Heart left ventricle (tissue), 13 donors: ENCODE measurements at regions not wholly inside any gene's neighbourhood (a gene's known extent, or its start where the extent isn't known, plus 50 kb on each side); places are given as distances from the start of the nearest gene placed in this dataset.

Experiments used
- POLR2A ChIP-seq, 2 donors: fragments of 450-650 bp; IDR thresholded peaks; one replicate each; pipeline ENCODE4 v1.6.1; 2017; ENCODE audit warnings: antibody characterized with exemption in 2 of 2, mild to moderate bottlenecking in 2 of 2, moderate library complexity in 2 of 2
- TF ChIP-seq, protein P1 (sequence below), 12 donors: fragments of 200-600 bp; sonication (generic) in 4 of 12; IDR thresholded peaks; one replicate each; pipeline versions ENCODE4 v1.5.0 to v1.8.0; 2018 to 2022; ENCODE audit warnings: antibody characterized with exemption in 12 of 12, mild to moderate bottlenecking in 5 of 12
- donor health status: ischemic (EF 13 %, LVEDD 7.1; RV severe dilation, severe dysfunction).
- donor health status: DM: no; HTN: yes; CAD: no.
- donor health status: DM: no; HTN: no; CAD: no.
- donor health status: ischemic (EF 25% LVEDD 6.9; RV normal size, moderate dysfunction).
- donor health status: ischemic (EF 25% LVEDD 5.7; RV mildly dilated, moderate dysfunction).
- donor health status: ischemic (EF 35%, LVEDD 5.7; RV mildly dilated, moderate dysfunction).
- donor health status: nonischemic (EF 11% LVEDD 7.7; RV severe dilation, severe dysfunction).
- donor health status: DM: yes; HTN: yes; CAD: no.
- donor health status: PGD.
- donor health status: ischemic (EF 29% LVEDD 5.4; RV normal size, mild dysfunction).
- donor health status: nonischemic (EF 23%, LVEDD 6.1; RV moderate dilation, normal function).

DNA sequence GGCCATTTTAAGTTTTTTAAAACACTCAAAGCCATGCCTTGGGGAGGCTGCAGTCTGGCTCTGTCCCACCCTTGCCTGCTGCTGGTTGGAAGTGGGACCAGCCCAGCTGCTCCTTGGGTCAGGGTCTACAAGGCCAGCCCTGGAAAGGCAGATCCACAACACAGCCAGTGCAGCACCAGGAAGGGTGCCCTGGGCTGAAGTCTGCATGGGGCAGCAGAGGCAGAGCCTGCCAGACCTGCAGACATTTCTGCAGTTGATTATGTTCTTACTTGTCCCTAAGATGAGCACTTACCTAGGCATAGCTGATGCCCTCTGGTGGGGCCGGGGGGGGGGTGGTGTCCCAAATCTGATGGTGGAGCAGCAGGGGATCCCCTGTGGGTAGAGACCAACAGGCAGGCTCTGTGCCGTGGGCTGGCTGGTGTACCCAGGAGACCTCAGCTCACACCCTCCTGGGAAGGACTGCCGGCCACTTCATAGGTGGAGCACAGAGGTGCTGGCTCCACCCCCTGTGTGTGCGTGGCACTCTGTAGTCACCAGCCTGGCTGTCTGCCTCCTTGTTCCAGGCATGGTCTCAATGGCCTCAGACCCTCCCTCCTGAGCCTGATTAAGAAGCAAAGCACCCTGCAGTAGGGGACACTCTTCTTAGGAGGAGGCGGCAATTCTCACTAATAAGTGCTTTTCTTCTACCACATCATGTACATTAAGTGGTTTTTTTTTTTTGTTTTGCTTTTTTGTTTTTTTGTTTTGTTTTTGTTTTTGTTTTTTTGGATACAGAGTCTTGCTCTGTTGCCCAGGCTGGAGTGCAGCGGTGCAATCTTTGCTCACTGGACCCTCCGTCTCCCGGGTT is 97.4 kb upstream of the KLF13 start:
- TF ChIP-seq, protein P1, sequence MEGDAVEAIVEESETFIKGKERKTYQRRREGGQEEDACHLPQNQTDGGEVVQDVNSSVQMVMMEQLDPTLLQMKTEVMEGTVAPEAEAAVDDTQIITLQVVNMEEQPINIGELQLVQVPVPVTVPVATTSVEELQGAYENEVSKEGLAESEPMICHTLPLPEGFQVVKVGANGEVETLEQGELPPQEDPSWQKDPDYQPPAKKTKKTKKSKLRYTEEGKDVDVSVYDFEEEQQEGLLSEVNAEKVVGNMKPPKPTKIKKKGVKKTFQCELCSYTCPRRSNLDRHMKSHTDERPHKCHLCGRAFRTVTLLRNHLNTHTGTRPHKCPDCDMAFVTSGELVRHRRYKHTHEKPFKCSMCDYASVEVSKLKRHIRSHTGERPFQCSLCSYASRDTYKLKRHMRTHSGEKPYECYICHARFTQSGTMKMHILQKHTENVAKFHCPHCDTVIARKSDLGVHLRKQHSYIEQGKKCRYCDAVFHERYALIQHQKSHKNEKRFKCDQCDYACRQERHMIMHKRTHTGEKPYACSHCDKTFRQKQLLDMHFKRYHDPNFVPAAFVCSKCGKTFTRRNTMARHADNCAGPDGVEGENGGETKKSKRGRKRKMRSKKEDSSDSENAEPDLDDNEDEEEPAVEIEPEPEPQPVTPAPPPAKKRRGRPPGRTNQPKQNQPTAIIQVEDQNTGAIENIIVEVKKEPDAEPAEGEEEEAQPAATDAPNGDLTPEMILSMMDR (IDR thresholded peaks at IDR 0.05) = no peak
- no peak for TF ChIP-seq POLR2A (IDR thresholded peaks at IDR 0.05)
